H9 (cell line): ENCODE measurements at regions not wholly inside any gene's neighbourhood (a gene's known extent, or its start where the extent isn't known, plus 50 kb on each side); places are given as distances from the start of the nearest gene placed in this dataset.

Source experiments
- DNase-seq: peaks from one replicate; pipeline ENCODE4 v3.0.0-alpha.2; 2017
- H2AFZ ChIP-seq: one replicate; pipeline ENCODE4 v1.6.1; 2013; ENCODE audit warnings: mild to moderate bottlenecking, low read length, control low read depth, moderate library complexity
- H2AK5ac ChIP-seq: 2 replicates; pipeline ENCODE4 v1.6.1; 2013; ENCODE audit warnings: low read length, control low read depth, mixed read lengths; ENCODE audit not compliant: insufficient read length
- H2BK120ac ChIP-seq: one replicate; pipeline ENCODE4 v1.6.1; 2013; ENCODE audit warnings: low read depth, mild to moderate bottlenecking, low read length, control low read depth, inconsistent platforms; ENCODE audit not compliant: poor library complexity, severe bottlenecking
- H2BK12ac ChIP-seq: 2 replicates; pipeline ENCODE4 v1.6.1; 2013; ENCODE audit warnings: low read length, control low read depth, mixed read lengths, low read depth; ENCODE audit not compliant: insufficient read length
- H2BK15ac ChIP-seq: 2 replicates; pipeline ENCODE4 v1.6.1; 2013; ENCODE audit warnings: low read depth, low read length, control low read depth
- H2BK20ac ChIP-seq: one replicate; pipeline ENCODE4 v1.6.1; 2013; ENCODE audit warnings: low read depth, mild to moderate bottlenecking, low read length, control low read depth, inconsistent platforms; ENCODE audit not compliant: poor library complexity, severe bottlenecking
- H2BK5ac ChIP-seq: 2 replicates; pipeline ENCODE4 v1.6.1; 2013; ENCODE audit warnings: low read length, control low read depth, mixed read lengths; ENCODE audit not compliant: insufficient read length
- H3K14ac ChIP-seq: 2 replicates; pipeline ENCODE4 v1.6.1; 2013; ENCODE audit warnings: low read length, control low read depth; ENCODE audit not compliant: insufficient read depth
- H3K18ac ChIP-seq: 2 replicates; pipeline ENCODE4 v1.6.1; 2013; ENCODE audit warnings: low read depth, mild to moderate bottlenecking, mixed read lengths, low read length, control low read depth; ENCODE audit not compliant: insufficient read length
- H3K23ac ChIP-seq: 2 replicates; pipeline ENCODE4 v1.6.1; 2013; ENCODE audit warnings: low read length, control low read depth, mixed read lengths, low read depth; ENCODE audit not compliant: insufficient read length
- H3K23me2 ChIP-seq: 2 replicates; pipeline ENCODE4 v1.6.1; 2013; ENCODE audit warnings: low read depth, mild to moderate bottlenecking, mixed read lengths, low read length, control low read depth; ENCODE audit not compliant: insufficient read length, poor library complexity, severe bottlenecking
- H3K27ac ChIP-seq: 2 replicates; pipeline ENCODE4 v1.5.1; 2013; ENCODE audit warnings: low read length, control low read depth, mixed read lengths, low read depth; ENCODE audit not compliant: insufficient read length
- H3K27me3 ChIP-seq: 2 replicates; pipeline ENCODE4 v1.6.1; 2013; ENCODE audit warnings: low read length, control low read depth, inconsistent platforms; ENCODE audit not compliant: insufficient read depth
- H3K4ac ChIP-seq: 2 replicates; pipeline ENCODE4 v1.6.1; 2013; ENCODE audit warnings: low read depth, mild to moderate bottlenecking, control low read depth, inconsistent platforms, low read length, moderate library complexity
- H3K4me1 ChIP-seq: 2 replicates; pipeline ENCODE4 v1.6.1; 2013; ENCODE audit warnings: low read length, control low read depth, inconsistent platforms; ENCODE audit not compliant: insufficient read depth
- H3K4me2 ChIP-seq: 2 replicates; pipeline ENCODE4 v1.6.1; 2013; ENCODE audit warnings: low read length, control low read depth, mixed read lengths; ENCODE audit not compliant: insufficient read length, insufficient read depth
- H3K56ac ChIP-seq: 2 replicates; pipeline ENCODE4 v1.6.1; 2013; ENCODE audit warnings: low read depth, mild to moderate bottlenecking, mixed read lengths, low read length, control low read depth; ENCODE audit not compliant: insufficient read length
- H3K79me1 ChIP-seq: 2 replicates; pipeline ENCODE4 v1.6.1; 2013; ENCODE audit warnings: low read depth, mild to moderate bottlenecking, moderate library complexity, low read length, control low read depth, inconsistent platforms; ENCODE audit not compliant: insufficient read depth, poor library complexity, severe bottlenecking
- H3K79me2 ChIP-seq: 2 replicates; pipeline ENCODE4 v1.6.1; 2013; ENCODE audit warnings: low read length, control low read depth, inconsistent platforms; ENCODE audit not compliant: insufficient read depth
- H3K9ac ChIP-seq: 2 replicates; pipeline ENCODE4 v1.6.1; 2013; ENCODE audit warnings: low read length, control low read depth, mixed read lengths; ENCODE audit not compliant: insufficient read length; ENCODE audit errors: extremely low read depth
- H3K9me3 ChIP-seq: one replicate; pipeline ENCODE4 v1.6.1; 2013; ENCODE audit warnings: low read depth, low read length, inconsistent platforms; ENCODE audit not compliant: control insufficient read depth
- H3T11ph ChIP-seq: one replicate; pipeline ENCODE4 v1.6.1; 2013; ENCODE audit warnings: mild to moderate bottlenecking, low read length, control low read depth, inconsistent platforms
- H4K20me1 ChIP-seq: one replicate; pipeline ENCODE4 v1.6.1; 2013; ENCODE audit not compliant: control insufficient read depth, insufficient read length, insufficient read depth
- H4K5ac ChIP-seq: 2 replicates; pipeline ENCODE4 v1.6.1; 2013; ENCODE audit warnings: low read depth, mild to moderate bottlenecking, mixed read lengths, low read length, control low read depth; ENCODE audit not compliant: insufficient read length
- H4K8ac ChIP-seq: replicated peaks from 2 replicates; pipeline ENCODE4 v1.6.1; 2013; ENCODE audit warnings: low read length, control low read depth, mixed read lengths, low read depth; ENCODE audit not compliant: insufficient read length
- H4K91ac ChIP-seq: 2 replicates; pipeline ENCODE4 v1.6.1; 2013; ENCODE audit warnings: low read depth, mild to moderate bottlenecking, moderate library complexity, mixed read lengths, low read length, control low read depth; ENCODE audit not compliant: insufficient read length
- H3K27ac Mint-ChIP-seq, 3 experiments: 2 replicates in 2 of 3; 3 replicates in 1 of 3; pipeline ENCODE4 v1.8.0; 2020 to 2021; ENCODE audit warnings: mixed read lengths in 3 of 3, mild to moderate bottlenecking in 1 of 3, moderate library complexity in 1 of 3
- H3K27me3 Mint-ChIP-seq: 2 replicates; pipeline ENCODE4 v1.8.0; 2021; ENCODE audit warnings: low read depth, mild to moderate bottlenecking, moderate library complexity, mixed read lengths
- H3K36me3 Mint-ChIP-seq, 3 experiments: 2 replicates in 2 of 3; 3 replicates in 1 of 3; pipeline ENCODE4 v1.8.0; 2020 to 2021; ENCODE audit warnings: low read depth in 3 of 3, mixed read lengths in 3 of 3; ENCODE audit not compliant: insufficient read depth in 1 of 3
- H3K4me1 Mint-ChIP-seq, 2 experiments: 2 replicates each; pipeline ENCODE4 v1.8.0; 2020; ENCODE audit warnings: mixed read lengths in 2 of 2
- H3K4me3 Mint-ChIP-seq, 2 experiments: 2 replicates in 1 of 2; 3 replicates in 1 of 2; pipeline ENCODE4 v1.8.0; 2020 to 2021; ENCODE audit warnings: mild to moderate bottlenecking in 2 of 2, mixed read lengths in 2 of 2, moderate library complexity in 1 of 2
- H3K9me3 Mint-ChIP-seq, 2 experiments: 2 replicates in 1 of 2; 3 replicates in 1 of 2; pipeline ENCODE4 v1.8.0; 2020; ENCODE audit warnings: mild to moderate bottlenecking in 2 of 2, mixed read lengths in 2 of 2, moderate library complexity in 1 of 2
- CTCF ChIP-seq: fragments of 200-600 bp; sonication (generic); conservative IDR thresholded peaks from 3 replicates; pipeline ENCODE4 v1.8.0; 2021; ENCODE audit warnings: antibody characterized with exemption, mild to moderate bottlenecking
- WGBS: extraction: QIAGEN DNeasy Blood & Tissue Kit; methylation state at CpG from one replicate; pipeline ENCODE4 v1.1.7; 2013; ENCODE audit warnings: missing lambda C conversion rate, low lambda C conversion rate, mixed read lengths; ENCODE audit not compliant: insufficient read length; ENCODE audit errors: extremely low coverage; 5-methylcytosine and 5-hydroxymethylcytosine counted together

GRCh38 chr1:188355082-188355481 is 1526.3 kb downstream of the PLA2G4A start:
- no peak overlapping the region for H3K23ac ChIP-seq

More at GRCh38 chr1:188355082-188355481, 1526.3 kb downstream of the PLA2G4A start:
- Mint-ChIP-seq H3K9me3 (peaks cover 8 to 14% of the 10 kb centered on the region in 2 experiments), H3K27ac (no peak overlapping the region), H3K4me1 (no peaks in the 10 kb centered on the region), H3K27me3 (no peaks in the 10 kb centered on the region), H3K4me3 (no peak overlapping the region), H3K36me3 (peaks cover 0 to 17% (median 5%) of the 10 kb centered on the region in 3 experiments; a peak in 5 of 7 replicates)
- Histone ChIP-seq H2AFZ (no peak overlapping the region), H2BK5ac (no peak overlapping the region), H2AK5ac (no peak overlapping the region), H4K8ac (no peak overlapping the region), H3K23me2 (no peaks in the 10 kb centered on the region), H3K4ac (no peak overlapping the region), H3K9me3 (no peaks in the 10 kb centered on the region), H3K14ac (no peak overlapping the region), H2BK20ac (no peak overlapping the region), H3K27me3 (no peaks in the 10 kb centered on the region; the same call in 1 of the 2 replicates), H4K5ac (no peak overlapping the region), H3K4me2 (no peak overlapping the region), H2BK15ac (no peak overlapping the region), H2BK12ac (no peak overlapping the region), H3K9ac (no peak overlapping the region), H3K79me1 (no peaks in the 10 kb centered on the region), H3T11ph (no peak overlapping the region), H3K18ac (no peak overlapping the region), H3K27ac (no peak overlapping the region), H3K4me1 (no peaks in the 10 kb centered on the region), H3K79me2 (no peaks in the 10 kb centered on the region), H4K91ac (no peak overlapping the region), H2BK120ac (no peak overlapping the region), H3K56ac (no peak overlapping the region), H4K20me1 (no peaks in the 10 kb centered on the region)
- no peak for DNase-seq
- no CpG with 5 or more reads among the region's 2 CpGs for WGBS
- TF ChIP-seq CTCF, result peak; percentile 19; the same call in 1 of the 3 replicates
